CD4-positive, alpha-beta T cell (primary cell): ENCODE measurements at regions not wholly inside any gene's neighbourhood (a gene's known extent, or its start where the extent isn't known, plus 50 kb on each side); places are given as distances from the start of the nearest gene placed in this dataset.

Experiments
- ATAC-seq: fragments of 200-7000 bp; cut with Tn5 transposase; one replicate; pipeline ENCODE4 v1.10.0; 2022; ENCODE audit warnings: mild to moderate bottlenecking; ENCODE audit not compliant: poor library complexity
- CTCF ChIA-PET: fragments of 350-600 bp; sonication (Branson Sonifier 250); formaldehyde crosslinking; loops from one replicate; lab custom pipeline; 2021; ENCODE audit warnings: antibody characterized with exemption, inconsistent platforms; lab: Charles Lee
- POLR2A ChIA-PET: fragments of 350-600 bp; sonication (Branson Sonifier 250); formaldehyde crosslinking; loops from one replicate; lab custom pipeline; 2021; ENCODE audit warnings: antibody characterized with exemption, inconsistent platforms; lab: Charles Lee
- DNase-seq, 14 experiments: peaks; one replicate each; pipeline ENCODE4 v3.0.0-alpha.2; 2013 to 2020; ENCODE audit warnings: mixed read lengths in 2 of 14
- H3K27ac ChIP-seq, 2 donors: one replicate each; pipeline versions ENCODE4 v1.5.1 to v1.7.0; 2013; ENCODE audit warnings: low read length in 2 of 2, low read depth in 1 of 2, mild to moderate bottlenecking in 1 of 2
- H3K27me3 ChIP-seq, 2 experiments: 1 replicate in 1 of 2; 2 replicates in 1 of 2; pipeline versions ENCODE4 v1.6.1 to v1.7.0; 2013; ENCODE audit warnings: low read length in 2 of 2, control low read depth in 1 of 2, mild to moderate bottlenecking in 1 of 2, moderate library complexity in 1 of 2; ENCODE audit not compliant: insufficient read depth in 2 of 2, control insufficient read depth in 1 of 2
- H3K36me3 ChIP-seq: one replicate; pipeline ENCODE4 v1.6.1; 2013; ENCODE audit warnings: low read length, control low read depth; ENCODE audit not compliant: insufficient read depth
- H3K4me1 ChIP-seq: one replicate; pipeline ENCODE4 v1.6.1; 2013; ENCODE audit warnings: low read length, control low read depth; ENCODE audit not compliant: insufficient read depth
- H3K4me3 ChIP-seq: one replicate; pipeline ENCODE4 v1.5.1; 2013; ENCODE audit warnings: mild to moderate bottlenecking, low read length, moderate library complexity
- H3K9me3 ChIP-seq, 2 experiments: 1 replicate in 1 of 2; 2 replicates in 1 of 2; pipeline versions ENCODE4 v1.6.1 to v1.7.0; 2013; ENCODE audit warnings: low read length in 2 of 2, mild to moderate bottlenecking in 2 of 2, control low read depth in 1 of 2, moderate library complexity in 1 of 2; ENCODE audit not compliant: control insufficient read depth in 1 of 2, insufficient read depth in 1 of 2
- H3K27ac Mint-ChIP-seq: one replicate; pipeline ENCODE4 v1.8.0; 2020; ENCODE audit warnings: mixed read lengths
- H3K27me3 Mint-ChIP-seq: one replicate; pipeline ENCODE4 v1.8.0; 2021; ENCODE audit warnings: mixed read lengths
- H3K36me3 Mint-ChIP-seq: one replicate; pipeline ENCODE4 v1.8.0; 2021; ENCODE audit warnings: low read depth, mixed read lengths
- H3K4me1 Mint-ChIP-seq: one replicate; pipeline ENCODE4 v1.8.0; 2021; ENCODE audit warnings: low read depth, mixed read lengths
- H3K4me3 Mint-ChIP-seq: one replicate; pipeline ENCODE4 v1.8.0; 2020; ENCODE audit warnings: mild to moderate bottlenecking, mixed read lengths
- H3K9me3 Mint-ChIP-seq: one replicate; pipeline ENCODE4 v1.8.0; 2020; ENCODE audit warnings: mixed read lengths
- intact Hi-C, 2 experiments: fragments of 100-400 bp; cut with DNase I in 1 of 2; cut with micrococcal nuclease in 1 of 2; formaldehyde crosslinking; loops; one replicate each; pipeline versions ENCODE4 v1.15.1 to v1.9.0; 2023 to 2025; cut with DNase I, micrococcal nuclease
- TF ChIP-seq, protein P1 (sequence below): fragments of 200-600 bp; IDR thresholded peaks from one replicate; pipeline ENCODE4 v1.8.0; 2022; ENCODE audit warnings: antibody characterized with exemption, mild to moderate bottlenecking

DNA sequence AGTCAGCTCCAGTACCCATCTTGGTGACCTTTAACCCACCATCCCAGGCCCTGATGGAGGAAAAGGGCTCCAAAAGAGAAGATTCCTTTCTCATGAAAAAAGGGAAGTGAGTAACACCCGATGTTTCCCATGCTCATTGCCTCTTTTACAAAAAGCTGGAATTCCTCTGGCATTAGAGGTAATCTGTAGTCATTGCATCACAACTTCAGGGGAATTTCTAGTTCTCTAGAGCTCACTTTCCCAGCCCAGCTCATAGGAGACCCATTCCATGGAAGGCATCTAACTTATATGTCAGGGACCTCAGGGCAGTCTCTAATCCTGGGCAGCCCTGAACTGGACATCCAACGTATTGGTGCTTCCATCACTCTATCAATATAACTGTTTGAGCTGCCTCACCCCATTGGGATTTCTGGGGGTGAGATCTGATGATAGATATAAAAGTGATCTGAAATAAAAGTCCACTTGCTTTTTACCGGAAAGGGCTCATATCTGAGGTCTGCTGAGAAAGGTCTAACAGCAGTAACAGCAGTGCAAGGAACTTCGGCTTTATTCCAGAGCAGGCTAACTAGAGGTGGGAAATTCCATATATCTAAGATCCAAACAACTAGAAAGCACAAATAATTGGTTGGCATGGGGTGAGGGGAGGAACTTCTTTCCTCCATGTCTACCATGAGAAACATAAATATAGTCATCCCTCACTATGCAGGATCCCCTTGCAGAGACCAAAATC lies 106.1 kb downstream of the ETAA1 start:
- no peak overlapping the region for H3K4me3 ChIP-seq
- Mint-ChIP-seq H3K27ac (no peak overlapping the region), H3K36me3 (no peaks in the 10 kb centered on the region), H3K4me3 (no peak overlapping the region), H3K4me1 (no peaks in the 10 kb centered on the region), H3K9me3 (peaks cover 3% of the 10 kb centered on the region), H3K27me3 (peaks cover 4% of the 10 kb centered on the region)
- ChIA-PET CTCF (no interaction called here), POLR2A (no interaction called here)
- TF ChIP-seq, protein P1, sequence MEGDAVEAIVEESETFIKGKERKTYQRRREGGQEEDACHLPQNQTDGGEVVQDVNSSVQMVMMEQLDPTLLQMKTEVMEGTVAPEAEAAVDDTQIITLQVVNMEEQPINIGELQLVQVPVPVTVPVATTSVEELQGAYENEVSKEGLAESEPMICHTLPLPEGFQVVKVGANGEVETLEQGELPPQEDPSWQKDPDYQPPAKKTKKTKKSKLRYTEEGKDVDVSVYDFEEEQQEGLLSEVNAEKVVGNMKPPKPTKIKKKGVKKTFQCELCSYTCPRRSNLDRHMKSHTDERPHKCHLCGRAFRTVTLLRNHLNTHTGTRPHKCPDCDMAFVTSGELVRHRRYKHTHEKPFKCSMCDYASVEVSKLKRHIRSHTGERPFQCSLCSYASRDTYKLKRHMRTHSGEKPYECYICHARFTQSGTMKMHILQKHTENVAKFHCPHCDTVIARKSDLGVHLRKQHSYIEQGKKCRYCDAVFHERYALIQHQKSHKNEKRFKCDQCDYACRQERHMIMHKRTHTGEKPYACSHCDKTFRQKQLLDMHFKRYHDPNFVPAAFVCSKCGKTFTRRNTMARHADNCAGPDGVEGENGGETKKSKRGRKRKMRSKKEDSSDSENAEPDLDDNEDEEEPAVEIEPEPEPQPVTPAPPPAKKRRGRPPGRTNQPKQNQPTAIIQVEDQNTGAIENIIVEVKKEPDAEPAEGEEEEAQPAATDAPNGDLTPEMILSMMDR = no peak
- no peaks in the 10 kb centered on the region for H3K9me3 ChIP-seq
- ATAC-seq = no peak
- intact Hi-C loops = no loop called here
- DNase-seq = no peak
- H3K4me1 ChIP-seq = no peaks in the 10 kb centered on the region
- H3K36me3 ChIP-seq = no peaks in the 10 kb centered on the region
- H3K27ac ChIP-seq = no peak overlapping the region
- H3K27me3 ChIP-seq = no peaks in the 10 kb centered on the region

- CTCF ChIA-PET = no interaction called here
Observed at GRCh38 chr2:67510745-67511144, 113.6 kb downstream of the ETAA1 start.

GRCh38 chr2:67514515-67514914 lies 117.4 kb downstream of the ETAA1 start:
- CTCF ChIA-PET = no interaction called here
- Histone ChIP-seq H3K36me3 (no peaks in the 10 kb centered on the region), H3K27ac (no peak overlapping the region), H3K9me3 (no peaks in the 10 kb centered on the region), H3K4me1 (no peaks in the 10 kb centered on the region), H3K27me3 (no peaks in the 10 kb centered on the region), H3K4me3 (no peak overlapping the region)
- no peak overlapping the region for H3K4me3 Mint-ChIP-seq
- intact Hi-C loops = no loop called here
- TF ChIP-seq, protein P1 = no peak
- ATAC-seq = no peak
- no peaks in the 10 kb centered on the region for H3K4me1 Mint-ChIP-seq
- peaks cover 2% of the 10 kb centered on the region for H3K9me3 Mint-ChIP-seq
- no peak overlapping the region for H3K27ac Mint-ChIP-seq
- no peaks in the 10 kb centered on the region for H3K36me3 Mint-ChIP-seq
- POLR2A ChIA-PET = no interaction called here
- DNase-seq = no peak
- peaks cover 5% of the 10 kb centered on the region for H3K27me3 Mint-ChIP-seq

More at GRCh38 chr2:67510745-67511144, 113.6 kb downstream of the ETAA1 start:
- Mint-ChIP-seq H3K36me3 (no peaks in the 10 kb centered on the region), H3K27ac (no peak overlapping the region), H3K9me3 (peaks cover 6% of the 10 kb centered on the region), H3K27me3 (no peaks in the 10 kb centered on the region), H3K4me3 (no peak overlapping the region), H3K4me1 (no peaks in the 10 kb centered on the region)
- POLR2A ChIA-PET = no interaction called here
- Histone ChIP-seq H3K27ac (no peak overlapping the region), H3K27me3 (no peaks in the 10 kb centered on the region), H3K4me1 (no peaks in the 10 kb centered on the region), H3K36me3 (no peaks in the 10 kb centered on the region), H3K4me3 (no peak overlapping the region), H3K9me3 (no peaks in the 10 kb centered on the region)
- TF ChIP-seq, protein P1 = no peak
- DNase-seq = no peak
- intact Hi-C loops = no loop called here
- no peak for ATAC-seq
